ENCODE measurements at regions not wholly inside any gene's neighbourhood (a gene's known extent, or its start where the extent isn't known, plus 50 kb on each side); places are given as distances from the start of the nearest gene placed in this dataset.

- no peak overlapping the region for H3K4me2 ChIP-seq (ENCODE audit: low read length)
- H3K36me3 ChIP-seq (ENCODE audit: control insufficient read depth in 1 of 2, insufficient read depth in 2 of 2, low read length in 2 of 2), result peaks cover 38 to 54% of the 10 kb centered on the region in 2 experiments
- H3K18ac ChIP-seq (ENCODE audit: low read length), result no peak overlapping the region
- H4K91ac ChIP-seq (ENCODE audit: low read depth, low read length), result no peak overlapping the region
- no peak overlapping the region for H2BK120ac ChIP-seq (ENCODE audit: insufficient read depth, low read length, poor library complexity)
- no peak overlapping the region for H4K8ac ChIP-seq (ENCODE audit: low read depth, low read length)
- H3K27ac ChIP-seq (ENCODE audit: low read depth, low read length), result no peak overlapping the region
- WGBS (ENCODE audit: extremely low coverage, insufficient coverage, insufficient read length), result no CpG with 5 or more reads among the region's 2 CpGs
- H3K9ac ChIP-seq (ENCODE audit: low read length), result no peak overlapping the region
- no peak overlapping the region for H2BK5ac ChIP-seq (ENCODE audit: low read depth, low read length, poor library complexity)
- H2AFZ ChIP-seq (ENCODE audit: insufficient read depth, low read length, poor library complexity), result no peak overlapping the region
- no peak overlapping the region for H3K23ac ChIP-seq (ENCODE audit: low read length)
- no peak overlapping the region for H4K12ac ChIP-seq (ENCODE audit: low read depth, low read length)
- H3K79me2 ChIP-seq (ENCODE audit: control insufficient read depth, insufficient read depth, low read length, poor library complexity), result no peaks in the 10 kb centered on the region
- no peaks in the 10 kb centered on the region for H3K9me3 ChIP-seq (ENCODE audit: insufficient read depth, low read depth, low read length)
- no peak overlapping the region for H3K14ac ChIP-seq (ENCODE audit: low read length)
- no peak overlapping the region for H2BK12ac ChIP-seq (ENCODE audit: low read length)
- H3K4ac ChIP-seq (ENCODE audit: low read depth, low read length), result no peak overlapping the region
- no peaks in the 10 kb centered on the region for H3K79me1 ChIP-seq (ENCODE audit: low read length)
- DNase-seq, result no peak
- no peaks in the 10 kb centered on the region for H3K27me3 ChIP-seq (ENCODE audit: insufficient read depth, low read length)
- H3K4me1 ChIP-seq (ENCODE audit: control insufficient read depth in 1 of 2, insufficient read depth in 2 of 2, low read length in 2 of 2), result no peaks in the 10 kb centered on the region
- no peak overlapping the region for H3K4me3 ChIP-seq (ENCODE audit: low read depth, low read length)
- no peak overlapping the region for H2AK5ac ChIP-seq (ENCODE audit: low read length)
Measured at GRCh38 chr1:201633297-201633696, 94.4 kb downstream of the NAV1 start.

DNA sequence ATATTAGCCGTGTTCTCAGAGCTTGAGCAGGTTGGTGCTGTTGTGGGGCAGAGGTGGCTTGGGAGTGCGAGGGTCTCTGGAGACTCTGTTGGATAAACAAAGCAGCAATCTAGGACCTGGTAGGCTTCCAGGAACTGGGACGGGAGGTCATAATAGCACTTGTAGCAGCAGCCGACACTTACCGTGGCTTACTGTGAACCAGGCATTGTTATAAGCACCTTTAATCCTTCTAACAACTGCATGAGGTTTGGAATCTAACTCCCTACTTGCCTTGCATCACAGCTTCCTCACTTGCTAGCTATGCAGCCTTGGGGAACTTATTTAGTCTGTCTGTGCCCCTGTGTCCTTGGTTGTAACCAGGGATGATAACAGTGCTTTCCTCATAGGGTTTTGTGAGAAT is 94.9 kb downstream of the NAV1 start:
- Histone ChIP-seq H3K27me3 (ENCODE audit: insufficient read depth, low read length) (no peaks in the 10 kb centered on the region), H3K14ac (ENCODE audit: low read length) (no peak overlapping the region), H3K79me1 (ENCODE audit: low read length) (no peaks in the 10 kb centered on the region), H4K8ac (ENCODE audit: low read depth, low read length) (no peak overlapping the region), H3K9ac (ENCODE audit: low read length) (no peak overlapping the region), H2BK5ac (ENCODE audit: low read depth, low read length, poor library complexity) (no peak overlapping the region), H3K18ac (ENCODE audit: low read length) (no peak overlapping the region), H4K12ac (ENCODE audit: low read depth, low read length) (no peak overlapping the region), H2AFZ (ENCODE audit: insufficient read depth, low read length, poor library complexity) (no peak overlapping the region), H2BK12ac (ENCODE audit: low read length) (no peak overlapping the region), H2BK120ac (ENCODE audit: insufficient read depth, low read length, poor library complexity) (no peak overlapping the region), H4K91ac (ENCODE audit: low read depth, low read length) (no peak overlapping the region), H2AK5ac (ENCODE audit: low read length) (no peak overlapping the region), H3K4me2 (ENCODE audit: low read length) (no peak overlapping the region), H3K9me3 (ENCODE audit: insufficient read depth, low read depth, low read length) (no peaks in the 10 kb centered on the region), H3K4ac (ENCODE audit: low read depth, low read length) (no peak overlapping the region), H3K4me3 (ENCODE audit: low read depth, low read length) (no peak overlapping the region), H3K27ac (ENCODE audit: low read depth, low read length) (no peak overlapping the region), H3K4me1 (ENCODE audit: control insufficient read depth in 1 of 2, insufficient read depth in 2 of 2, low read length in 2 of 2) (no peaks in the 10 kb centered on the region), H3K79me2 (ENCODE audit: control insufficient read depth, insufficient read depth, low read length, poor library complexity) (no peaks in the 10 kb centered on the region), H3K23ac (ENCODE audit: low read length) (no peak overlapping the region), H3K36me3 (ENCODE audit: control insufficient read depth in 1 of 2, insufficient read depth in 2 of 2, low read length in 2 of 2) (peaks cover 34 to 51% of the 10 kb centered on the region in 2 experiments)
- DNase-seq, result no peak
- WGBS (ENCODE audit: extremely low coverage, insufficient coverage, insufficient read length), result no CpG with 5 or more reads among the region's 5 CpGs

- no peak overlapping the region for H2AFZ ChIP-seq (ENCODE audit: insufficient read depth, low read length, poor library complexity)
- H3K27ac ChIP-seq (ENCODE audit: low read depth, low read length), result no peak overlapping the region
- DNase-seq, result no peak
- H4K12ac ChIP-seq (ENCODE audit: low read depth, low read length), result no peak overlapping the region
- peaks cover 32 to 49% of the 10 kb centered on the region in 2 experiments for H3K36me3 ChIP-seq (ENCODE audit: control insufficient read depth in 1 of 2, insufficient read depth in 2 of 2, low read length in 2 of 2)
- H4K91ac ChIP-seq (ENCODE audit: low read depth, low read length), result no peak overlapping the region
- no peak overlapping the region for H4K8ac ChIP-seq (ENCODE audit: low read depth, low read length)
- no peaks in the 10 kb centered on the region for H3K79me1 ChIP-seq (ENCODE audit: low read length)
- no peak overlapping the region for H3K9ac ChIP-seq (ENCODE audit: low read length)
- H3K79me2 ChIP-seq (ENCODE audit: control insufficient read depth, insufficient read depth, low read length, poor library complexity), result no peaks in the 10 kb centered on the region
- H3K14ac ChIP-seq (ENCODE audit: low read length), result no peak overlapping the region
- H3K9me3 ChIP-seq (ENCODE audit: insufficient read depth, low read depth, low read length), result no peaks in the 10 kb centered on the region
- no peak overlapping the region for H3K4me2 ChIP-seq (ENCODE audit: low read length)
- H2BK120ac ChIP-seq (ENCODE audit: insufficient read depth, low read length, poor library complexity), result no peak overlapping the region
- whole genome bisulfite sequencing (ENCODE audit: extremely low coverage, insufficient coverage, insufficient read length), result no CpG with 5 or more reads among the region's 2 CpGs
- H2BK12ac ChIP-seq (ENCODE audit: low read length), result no peak overlapping the region
- no peak overlapping the region for H3K18ac ChIP-seq (ENCODE audit: low read length)
- no peaks in the 10 kb centered on the region for H3K27me3 ChIP-seq (ENCODE audit: insufficient read depth, low read length)
- H3K4me1 ChIP-seq (ENCODE audit: control insufficient read depth in 1 of 2, insufficient read depth in 2 of 2, low read length in 2 of 2), result no peaks in the 10 kb centered on the region
- H3K4me3 ChIP-seq (ENCODE audit: low read depth, low read length), result no peak overlapping the region
- no peak overlapping the region for H2BK5ac ChIP-seq (ENCODE audit: low read depth, low read length, poor library complexity)
- H3K23ac ChIP-seq (ENCODE audit: low read length), result no peak overlapping the region
- H2AK5ac ChIP-seq (ENCODE audit: low read length), result no peak overlapping the region
- no peak overlapping the region for H3K4ac ChIP-seq (ENCODE audit: low read depth, low read length)
Measured at GRCh38 chr1:201634261-201634660, 95.3 kb downstream of the NAV1 start.

DNA sequence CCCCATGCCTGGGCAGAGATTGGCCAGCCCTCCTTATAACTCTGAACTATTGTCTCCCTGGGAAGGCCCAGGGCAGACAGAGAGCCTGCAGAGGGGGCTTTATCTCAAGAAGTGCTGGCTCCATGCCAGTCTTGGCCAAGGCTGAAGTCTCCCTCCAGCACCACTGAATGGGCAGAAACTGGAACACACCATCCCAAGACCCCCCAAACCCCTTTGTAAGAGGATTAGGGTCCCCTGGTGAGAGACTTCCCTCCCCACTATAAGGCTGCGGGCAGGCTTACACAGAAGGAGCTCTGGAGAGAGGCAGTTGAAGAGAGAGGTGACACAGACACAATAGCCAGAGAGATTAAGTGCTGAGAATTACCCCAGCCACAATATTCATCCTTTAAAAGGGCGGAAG is 97.2 kb downstream of the NAV1 start:
- Histone ChIP-seq H3K4me2 (ENCODE audit: low read length) (no peak overlapping the region), H3K79me1 (ENCODE audit: low read length) (no peaks in the 10 kb centered on the region), H3K4ac (ENCODE audit: low read depth, low read length) (no peak overlapping the region), H3K9me3 (ENCODE audit: insufficient read depth, low read depth, low read length) (no peaks in the 10 kb centered on the region), H3K79me2 (ENCODE audit: control insufficient read depth, insufficient read depth, low read length, poor library complexity) (no peaks in the 10 kb centered on the region), H3K4me1 (ENCODE audit: control insufficient read depth in 1 of 2, insufficient read depth in 2 of 2, low read length in 2 of 2) (no peaks in the 10 kb centered on the region), H2AFZ (ENCODE audit: insufficient read depth, low read length, poor library complexity) (no peak overlapping the region), H2BK5ac (ENCODE audit: low read depth, low read length, poor library complexity) (no peak overlapping the region), H2AK5ac (ENCODE audit: low read length) (no peak overlapping the region), H3K4me3 (ENCODE audit: low read depth, low read length) (no peak overlapping the region), H3K36me3 (ENCODE audit: control insufficient read depth in 1 of 2, insufficient read depth in 2 of 2, low read length in 2 of 2) (peaks cover 26 to 41% of the 10 kb centered on the region in 2 experiments), H3K27me3 (ENCODE audit: insufficient read depth, low read length) (no peaks in the 10 kb centered on the region), H2BK12ac (ENCODE audit: low read length) (no peak overlapping the region), H2BK120ac (ENCODE audit: insufficient read depth, low read length, poor library complexity) (no peak overlapping the region), H3K9ac (ENCODE audit: low read length) (no peak overlapping the region), H3K18ac (ENCODE audit: low read length) (no peak overlapping the region), H3K27ac (ENCODE audit: low read depth, low read length) (no peak overlapping the region), H4K91ac (ENCODE audit: low read depth, low read length) (no peak overlapping the region), H3K23ac (ENCODE audit: low read length) (no peak overlapping the region), H4K8ac (ENCODE audit: low read depth, low read length) (no peak overlapping the region), H3K14ac (ENCODE audit: low read length) (no peak overlapping the region), H4K12ac (ENCODE audit: low read depth, low read length) (no peak overlapping the region)
- DNase-seq, result no peak
- WGBS (ENCODE audit: extremely low coverage, insufficient coverage, insufficient read length), result no CpG with 5 or more reads among the region's 2 CpGs
